ENCODE measurements at regions not wholly inside any gene's neighbourhood (a gene's known extent, or its start where the extent isn't known, plus 50 kb on each side); places are given as distances from the start of the nearest gene placed in this dataset.

DNA sequence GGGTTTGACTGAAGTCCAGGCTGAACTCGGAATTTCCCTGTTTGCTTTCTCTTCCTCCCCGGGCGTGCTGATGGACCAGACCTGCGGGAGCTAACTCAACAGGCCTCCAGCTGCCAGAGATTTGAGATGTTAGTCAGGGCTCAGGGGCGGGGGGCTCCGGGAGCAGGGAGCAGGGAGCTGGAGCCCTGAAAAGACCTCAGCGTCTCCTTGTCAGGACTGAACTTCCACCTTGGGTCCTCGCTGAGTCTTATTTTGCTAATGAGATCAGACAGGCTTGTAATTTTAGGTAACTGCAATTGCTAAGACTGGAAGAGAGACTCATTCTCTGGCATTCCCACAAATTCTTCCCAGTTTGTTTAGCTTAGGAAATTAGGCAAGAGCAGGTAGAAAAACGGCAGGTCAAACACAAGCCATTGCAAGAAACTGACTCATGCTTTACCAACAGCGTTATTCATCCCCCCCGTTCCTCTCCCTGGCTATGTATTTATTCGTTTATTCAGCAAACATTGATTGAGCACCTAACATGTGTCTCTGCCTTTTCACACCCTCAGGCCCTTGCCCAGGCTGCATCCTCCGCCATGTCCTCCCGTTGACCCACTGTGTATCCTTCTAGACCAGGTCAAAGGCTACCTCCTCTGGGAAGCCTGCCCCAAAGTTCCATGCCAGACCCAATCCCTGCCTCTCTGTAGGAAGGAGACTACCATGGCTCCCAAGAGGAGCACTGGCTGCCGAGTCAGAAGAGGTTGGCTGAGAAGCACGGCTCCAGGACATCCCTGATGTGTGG is 80.4 kb upstream of the DIO3 start:
- no peak overlapping the region for H3K4me3 ChIP-seq (ENCODE audit: low read depth, low read length)
- no peak for DNase-seq (ENCODE audit: low read depth)

DNA sequence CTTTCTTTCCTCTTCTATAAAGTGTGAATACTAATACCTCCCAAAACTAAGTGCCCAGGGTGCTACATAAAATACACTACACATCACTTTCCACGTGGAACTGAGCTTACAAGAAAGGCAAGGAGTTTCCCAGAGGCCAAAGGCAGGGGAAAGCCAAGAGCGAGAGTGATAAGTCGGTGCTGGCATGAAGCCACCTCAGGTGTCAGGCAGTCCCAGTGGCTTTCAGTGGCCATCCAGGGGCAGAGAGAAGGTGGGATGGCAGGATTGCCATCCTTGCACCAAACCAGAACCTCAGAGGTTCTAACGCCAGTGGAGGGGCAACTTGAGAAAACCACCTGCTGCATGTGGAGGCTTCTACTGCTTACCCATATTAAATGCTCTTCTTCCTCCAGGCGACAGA is 79.7 kb upstream of the DIO3 start:
- H3K4me3 ChIP-seq (ENCODE audit: low read depth, low read length): no peak overlapping the region
- no peak for DNase-seq (ENCODE audit: low read depth)

DNA sequence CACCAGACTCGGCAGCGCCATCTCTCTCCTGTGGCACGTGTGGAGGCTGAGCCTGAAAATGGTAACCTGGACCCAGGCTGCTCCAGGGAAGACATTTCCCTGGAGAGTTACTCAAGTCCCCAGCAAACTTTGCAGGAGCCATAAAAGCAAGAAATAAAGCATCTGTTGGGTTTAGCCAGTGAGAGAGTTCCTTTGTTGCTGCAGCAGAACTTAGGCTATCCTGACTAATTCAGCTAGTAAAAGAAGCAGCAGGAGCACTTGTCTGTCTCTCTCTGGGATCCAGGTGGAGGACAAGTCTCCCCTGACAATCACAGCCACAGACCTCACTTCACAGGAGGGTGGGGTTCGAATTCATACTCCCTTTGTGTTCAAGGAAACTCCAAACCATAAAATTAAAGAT is 79.2 kb upstream of the DIO3 start:
- no peak for DNase-seq (ENCODE audit: low read depth)
- H3K4me3 ChIP-seq (ENCODE audit: low read depth, low read length): no peak overlapping the region

DNA sequence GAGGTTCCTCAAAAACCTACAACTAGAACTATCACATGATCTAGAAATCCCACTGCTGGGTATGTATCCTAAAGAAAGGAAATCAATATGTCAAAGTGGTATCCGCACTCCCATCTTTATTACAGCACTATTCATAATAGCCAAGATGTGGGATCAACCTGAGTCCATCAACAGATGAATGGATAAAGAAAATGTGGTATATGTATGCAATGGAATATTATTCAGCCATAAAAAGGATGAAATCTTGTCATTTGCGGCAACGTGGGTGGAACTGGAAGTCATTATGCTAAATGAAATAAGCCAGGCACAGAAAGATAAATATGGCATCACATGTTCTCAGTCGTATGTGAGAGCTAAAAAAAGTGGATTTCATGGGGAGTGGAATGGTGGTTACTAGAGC is 77.5 kb upstream of the DIO3 start:
- no peak for DNase-seq (ENCODE audit: low read depth)
- H3K4me3 ChIP-seq (ENCODE audit: low read depth, low read length): no peak overlapping the region

DNA sequence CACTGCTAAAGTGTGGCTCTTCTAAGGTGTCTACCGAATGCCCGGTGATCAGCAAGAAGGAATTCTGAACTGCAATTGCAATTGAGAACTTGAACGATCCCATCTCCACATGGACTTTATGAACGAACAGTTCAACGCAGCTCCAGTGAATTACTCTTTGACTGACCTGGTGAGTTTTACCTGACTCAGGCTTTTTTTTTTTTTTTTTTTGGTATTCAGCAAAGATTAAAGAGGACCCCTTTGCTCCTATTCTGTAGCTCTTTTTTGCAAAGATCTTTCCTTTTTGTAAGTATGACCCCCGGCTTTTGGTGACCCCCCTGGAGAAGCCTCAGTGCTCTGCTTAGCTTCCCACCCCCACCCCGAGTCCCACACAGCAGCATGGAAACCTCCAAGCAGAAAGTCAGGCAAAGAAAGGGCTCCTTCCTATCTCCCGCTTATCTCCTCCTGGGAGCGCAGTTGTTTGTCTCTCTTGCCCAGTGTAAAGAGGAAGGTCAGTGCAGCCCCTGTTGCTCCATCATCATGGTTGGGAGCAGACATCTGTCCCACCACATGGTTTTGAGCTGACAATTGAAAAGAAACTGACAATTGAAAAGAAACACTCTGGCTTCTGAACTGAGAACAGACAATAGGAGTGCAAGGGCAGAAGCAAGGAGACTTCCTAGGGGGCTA is 72.1 kb upstream of the DIO3 start:
- H3K4me3 ChIP-seq (ENCODE audit: low read depth, low read length): no peak overlapping the region
- no peak for DNase-seq (ENCODE audit: low read depth)

DNA sequence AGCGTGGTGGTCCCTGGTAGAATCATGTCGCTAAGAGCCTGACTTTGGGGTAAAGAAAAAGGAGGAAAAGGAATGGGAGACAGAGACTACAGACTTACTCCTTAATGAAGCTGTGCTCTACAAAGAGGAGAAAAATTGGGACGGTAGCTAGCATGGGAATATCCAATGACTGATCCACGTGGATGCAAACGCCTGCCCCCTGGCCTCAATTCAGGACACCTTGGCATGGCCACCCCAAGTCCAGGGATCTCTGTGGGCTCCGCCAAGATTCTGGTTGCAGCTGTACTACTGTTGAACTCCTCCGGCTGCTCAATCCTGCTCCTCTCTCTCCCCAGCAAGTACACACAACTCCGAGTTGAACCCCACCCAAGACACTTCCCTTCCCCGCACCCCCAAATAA is 70.5 kb upstream of the DIO3 start:
- no peak overlapping the region for H3K4me3 ChIP-seq (ENCODE audit: low read depth, low read length)
- DNase-seq (ENCODE audit: low read depth): no peak

DNA sequence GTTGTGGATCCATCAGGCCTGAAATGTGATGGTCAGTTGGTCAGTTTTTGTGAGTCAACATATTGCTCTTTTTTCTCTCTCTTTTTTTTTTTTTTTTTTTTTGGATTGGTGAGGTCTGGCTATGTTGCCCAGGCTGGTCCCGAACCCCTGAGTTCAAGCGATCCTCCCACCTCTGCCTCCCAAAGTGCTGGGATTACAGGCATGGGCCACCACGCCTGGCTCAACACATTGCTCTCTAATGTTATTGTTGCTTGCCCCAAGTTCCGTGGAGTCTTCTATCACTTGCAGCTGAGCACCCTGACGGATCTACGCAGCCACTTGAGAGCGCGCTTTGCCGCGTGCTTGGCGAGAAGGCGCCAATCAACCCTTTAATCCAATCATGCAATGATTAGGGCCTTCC is 69.5 kb upstream of the DIO3 start:
- DNase-seq (ENCODE audit: low read depth): no peak
- H3K4me3 ChIP-seq (ENCODE audit: low read depth, low read length): no peak overlapping the region

DNA sequence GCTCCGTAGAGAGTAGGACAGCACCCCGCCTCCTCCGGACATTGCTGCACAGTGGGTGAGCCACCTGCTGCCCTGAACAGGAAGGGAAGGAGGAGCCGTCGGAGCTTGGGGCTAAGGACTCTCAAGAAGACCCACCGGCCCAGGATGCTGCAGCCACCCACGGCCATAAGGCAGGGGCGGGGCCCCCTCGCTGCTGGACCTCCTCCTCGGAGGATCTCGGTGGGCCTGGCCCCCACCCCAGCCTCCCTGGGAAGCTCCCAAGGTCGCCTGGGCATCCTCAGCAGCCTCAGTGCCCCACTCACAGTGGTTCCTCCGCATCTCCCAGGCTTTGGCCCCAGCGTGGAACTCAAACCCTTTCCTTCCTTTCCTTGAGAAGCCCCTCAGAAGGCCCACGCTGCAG is 68.6 kb upstream of the DIO3 start:
- no peak overlapping the region for H3K4me3 ChIP-seq (ENCODE audit: low read depth, low read length)
- no peak for DNase-seq (ENCODE audit: low read depth)

DNA sequence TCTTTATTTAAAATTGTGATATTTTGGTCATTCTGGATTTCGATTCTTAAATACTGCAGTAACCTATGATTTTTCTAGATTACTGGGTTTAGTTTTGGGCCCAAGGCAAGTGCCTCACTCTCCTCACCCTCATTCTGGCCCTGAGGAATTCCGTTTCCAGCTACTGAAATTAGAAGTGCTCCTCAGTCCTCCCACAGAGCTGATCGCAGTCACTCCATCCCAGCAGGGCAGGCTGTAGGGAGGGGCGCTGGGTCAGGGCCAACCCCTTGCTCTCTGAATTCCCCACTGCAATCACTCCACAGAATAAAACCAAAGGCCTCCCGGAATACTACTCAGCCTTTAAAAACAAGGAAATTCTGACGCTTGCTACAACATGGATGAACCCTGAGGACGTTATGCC is 66.5 kb upstream of the DIO3 start:
- no peak overlapping the region for H3K4me3 ChIP-seq (ENCODE audit: low read depth, low read length)
- DNase-seq (ENCODE audit: low read depth): no peak

DNA sequence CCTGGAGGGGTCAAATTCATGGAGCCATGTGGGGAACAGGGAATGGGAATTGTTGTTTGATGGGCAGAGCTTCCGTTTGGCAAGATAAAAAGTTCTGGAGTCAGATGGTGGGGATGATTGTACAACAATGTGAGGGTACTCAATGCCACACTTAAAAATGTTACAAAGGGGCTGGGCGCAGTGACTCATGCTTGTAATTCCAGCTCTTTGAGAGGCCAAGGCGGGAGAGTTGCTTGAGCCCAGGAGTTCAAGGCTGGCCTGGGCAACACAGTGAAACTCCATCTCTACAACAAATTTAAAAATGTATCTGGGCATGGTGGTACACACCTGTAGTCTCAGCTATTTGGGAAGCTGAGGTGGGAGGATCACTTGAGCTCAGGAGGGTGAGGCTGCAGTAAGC is 66.0 kb upstream of the DIO3 start:
- DNase-seq (ENCODE audit: low read depth): no peak
- no peak overlapping the region for H3K4me3 ChIP-seq (ENCODE audit: low read depth, low read length)

DNA sequence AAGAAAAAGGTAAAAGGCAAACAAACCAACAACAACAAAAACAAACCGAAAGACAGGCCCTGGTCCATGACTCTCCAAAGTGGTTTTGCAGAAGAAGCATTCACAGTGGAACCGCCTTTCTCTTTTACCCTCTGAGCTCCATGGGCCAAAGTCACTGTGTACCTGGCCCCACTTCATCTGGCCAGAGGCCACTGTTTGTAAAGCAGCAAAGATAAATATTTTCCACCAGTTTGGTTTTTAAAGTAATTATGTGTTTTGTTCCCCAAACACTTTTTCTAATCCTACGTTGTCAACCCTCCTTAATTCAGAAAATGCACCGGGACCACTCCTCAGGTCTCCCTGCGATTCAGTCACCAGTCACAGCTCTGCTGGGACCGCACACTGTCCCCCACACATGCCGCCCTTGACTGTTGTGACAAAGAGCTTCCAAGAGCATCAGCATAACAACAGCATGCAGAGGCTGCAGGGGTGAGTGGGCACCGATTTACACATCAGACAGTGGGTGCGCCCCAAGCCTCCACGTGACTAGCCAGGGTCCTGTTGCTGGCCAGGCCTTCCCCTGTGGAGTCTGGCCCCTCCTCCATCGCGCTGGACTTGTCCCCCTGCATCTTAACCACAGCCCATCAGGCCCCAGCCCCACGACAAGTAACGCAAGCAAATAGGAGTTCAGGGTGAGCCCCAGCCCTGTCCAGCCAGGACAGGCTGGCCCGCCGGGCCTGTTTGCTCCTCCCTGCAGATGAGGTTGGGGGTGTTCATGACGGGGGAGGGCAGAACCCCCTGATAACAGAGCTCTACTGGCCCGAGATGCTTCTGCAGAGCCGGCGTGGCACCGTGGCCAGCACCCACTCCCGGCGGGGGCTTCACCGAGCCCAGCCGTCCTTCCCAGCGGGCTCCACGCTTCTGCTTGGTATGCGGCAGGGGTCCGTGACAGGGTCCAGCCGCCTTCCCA is 65.2 kb upstream of the DIO3 start:
- no peak for DNase-seq (ENCODE audit: low read depth)
- no peak overlapping the region for H3K4me3 ChIP-seq (ENCODE audit: low read depth, low read length)

DNA sequence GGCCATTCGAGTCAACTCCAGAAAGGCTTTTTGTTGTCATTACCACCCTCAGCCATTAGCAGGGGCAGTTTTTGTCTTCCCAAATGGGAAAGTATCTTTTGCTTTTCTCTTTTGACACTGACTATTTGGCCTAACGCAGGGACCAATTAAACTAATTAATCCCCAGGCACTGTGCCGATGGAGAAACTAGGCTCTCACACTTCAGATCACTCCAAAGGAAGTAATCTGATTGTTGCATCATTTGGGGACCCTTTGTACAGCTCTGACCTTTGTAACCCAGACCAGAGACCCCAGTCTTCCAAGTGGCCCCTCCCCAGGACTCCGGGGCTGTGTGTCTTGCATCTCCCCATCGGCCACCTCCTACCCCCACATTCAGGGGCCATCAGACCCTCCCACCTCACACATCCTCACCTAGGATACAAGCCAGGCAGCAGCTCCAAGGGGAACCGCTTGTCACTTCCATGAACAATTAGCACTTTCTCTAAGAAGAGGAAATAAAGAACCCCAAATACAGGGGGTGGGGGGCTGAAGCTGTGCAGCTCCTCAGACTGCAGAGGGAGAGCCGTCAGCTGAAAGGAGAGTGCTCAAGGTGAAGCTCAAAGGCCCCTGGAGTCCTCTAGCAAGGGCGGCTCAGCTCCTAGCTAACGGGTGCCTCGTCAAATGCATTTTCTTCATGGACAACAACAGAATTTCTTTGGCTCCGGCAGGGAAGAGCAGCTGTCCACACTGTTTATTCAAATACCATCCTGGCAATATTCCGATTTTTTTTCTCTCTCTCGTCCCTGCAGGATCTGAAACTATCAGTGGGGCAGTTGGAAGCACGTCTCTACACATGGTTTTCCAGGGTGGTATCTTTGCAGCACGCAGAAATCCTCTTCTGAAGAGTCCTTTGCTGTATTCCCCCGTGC is 64.3 kb upstream of the DIO3 start:
- H3K4me3 ChIP-seq (ENCODE audit: low read depth, low read length): no peak overlapping the region
- DNase-seq (ENCODE audit: low read depth): no peak

DNA sequence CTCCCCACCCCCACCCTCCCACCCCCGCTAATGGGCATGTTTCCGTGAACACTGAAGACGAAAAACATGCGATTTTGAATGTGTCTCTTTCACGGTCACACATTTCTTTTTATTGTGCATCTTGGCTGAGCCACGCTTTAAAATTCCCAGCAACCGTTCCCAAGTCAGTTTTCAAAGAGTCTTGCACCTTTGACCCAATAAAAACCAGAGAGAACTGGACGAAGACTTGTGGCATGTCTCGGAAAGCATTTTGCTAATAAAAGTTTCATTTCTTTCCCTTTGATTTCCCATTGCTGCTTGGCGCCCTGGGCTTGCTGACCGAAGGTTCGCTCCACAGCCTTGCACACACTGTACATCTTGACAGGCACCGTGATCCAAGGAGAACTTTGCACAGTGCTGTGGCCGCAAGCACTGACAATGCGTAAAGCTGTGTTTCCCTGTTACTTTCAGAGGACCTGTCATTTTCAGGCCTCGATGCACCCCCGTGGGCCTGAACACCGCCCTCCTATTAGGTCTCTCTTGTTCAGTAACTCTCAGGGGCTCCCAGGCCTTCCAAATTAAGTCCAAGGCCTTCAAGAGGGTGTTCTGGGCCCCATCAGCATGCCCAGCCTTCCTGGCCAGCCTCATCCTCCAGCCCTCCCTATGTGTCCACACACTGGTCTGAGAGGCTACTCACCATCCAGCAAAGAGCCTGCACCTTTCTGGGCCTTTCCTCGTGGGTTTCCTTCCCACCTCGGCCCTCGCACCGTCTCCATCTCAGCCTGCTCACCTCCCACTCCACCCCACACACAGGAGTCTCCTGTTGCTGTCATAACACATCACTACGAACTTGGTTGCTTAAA is 63.4 kb upstream of the DIO3 start:
- DNase-seq (ENCODE audit: low read depth): no peak
- H3K4me3 ChIP-seq (ENCODE audit: low read depth, low read length): no peak overlapping the region

DNA sequence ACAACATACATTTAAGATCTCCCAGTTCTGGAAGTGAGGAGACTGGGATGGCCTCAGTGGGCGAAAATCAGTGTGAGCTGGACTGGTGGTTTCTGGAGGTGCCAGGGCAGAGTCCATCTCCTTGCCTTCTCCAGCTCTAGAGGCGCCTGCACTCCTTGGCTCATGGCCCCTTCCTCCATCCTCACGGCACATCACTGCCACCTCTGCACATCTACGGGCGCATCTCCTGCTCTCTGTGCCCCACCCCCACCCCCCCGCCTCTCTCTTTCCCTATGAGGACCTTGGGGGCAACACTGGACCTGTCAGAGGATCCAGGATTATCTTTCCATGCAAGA is 62.8 kb upstream of the DIO3 start:
- no peak for DNase-seq (ENCODE audit: low read depth)
- no peak overlapping the region for H3K4me3 ChIP-seq (ENCODE audit: low read depth, low read length)

DNA sequence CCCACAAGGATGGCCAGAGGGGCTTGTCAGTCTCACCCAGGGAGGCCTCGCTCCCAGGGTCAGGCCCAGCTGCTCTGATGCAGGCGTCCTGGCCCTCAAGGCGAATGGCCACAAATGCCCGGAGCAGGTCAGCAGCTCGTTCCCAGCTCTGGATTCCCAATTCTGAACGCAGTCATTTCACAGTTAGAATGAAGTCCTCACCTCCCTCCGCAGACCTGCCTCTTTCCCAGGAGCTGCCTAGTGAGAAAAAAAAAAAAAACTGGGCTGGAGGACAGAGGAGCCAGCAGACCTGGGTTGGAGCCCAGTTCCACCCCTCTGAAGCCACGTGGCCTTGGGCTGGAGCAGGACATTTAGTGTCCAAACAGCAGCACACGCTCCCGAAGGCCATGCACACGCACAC is 62.2 kb upstream of the DIO3 start:
- no peak for DNase-seq (ENCODE audit: low read depth)

DNA sequence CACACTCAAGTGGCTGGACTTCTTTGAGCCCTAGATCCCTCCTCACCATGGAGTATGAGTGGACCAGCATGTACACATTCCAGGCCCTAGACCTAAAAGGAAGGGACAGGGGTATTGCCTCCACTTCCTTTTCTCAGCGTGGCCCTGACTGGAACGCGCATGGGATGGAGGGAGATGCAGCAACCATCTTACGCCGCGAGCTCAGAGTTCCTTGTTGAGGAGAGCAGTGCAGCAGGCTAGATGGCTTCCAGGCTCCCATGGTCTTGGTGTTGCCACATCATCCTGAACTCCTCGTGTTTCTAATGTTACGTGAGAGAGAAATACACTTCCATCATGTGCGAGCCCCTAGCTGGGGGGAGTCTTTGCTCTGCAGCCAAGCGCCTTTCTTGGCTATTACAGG is 61.8 kb upstream of the DIO3 start:
- no peak overlapping the region for H3K4me3 ChIP-seq (ENCODE audit: low read depth, low read length)
- DNase-seq (ENCODE audit: low read depth): no peak

More for the DNA sequence above, 62.2 kb upstream of the DIO3 start:
- H3K4me3 ChIP-seq (ENCODE audit: low read depth, low read length): no peak overlapping the region

DNA sequence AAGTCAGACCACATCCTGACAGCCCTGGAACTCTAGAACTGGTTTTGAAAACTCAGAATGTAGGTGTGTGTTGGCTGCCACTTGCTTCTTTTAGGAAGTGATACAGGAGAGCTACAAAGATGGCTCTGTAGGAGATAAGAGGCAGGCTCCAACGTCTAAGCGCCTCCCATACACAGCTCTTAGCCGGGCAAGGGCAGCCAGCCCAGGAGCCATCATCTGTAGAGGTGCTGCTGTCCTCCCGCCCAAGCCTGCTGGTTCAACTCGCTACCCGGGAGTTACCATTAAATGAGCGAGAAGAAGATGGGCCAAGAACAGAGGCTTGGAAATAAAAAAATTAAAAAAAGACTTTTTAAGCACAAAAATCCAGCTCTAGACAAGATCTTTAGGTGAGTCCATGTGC is 61.2 kb upstream of the DIO3 start:
- H3K4me3 ChIP-seq (ENCODE audit: low read depth, low read length): no peak overlapping the region
- no peak for DNase-seq (ENCODE audit: low read depth)

DNA sequence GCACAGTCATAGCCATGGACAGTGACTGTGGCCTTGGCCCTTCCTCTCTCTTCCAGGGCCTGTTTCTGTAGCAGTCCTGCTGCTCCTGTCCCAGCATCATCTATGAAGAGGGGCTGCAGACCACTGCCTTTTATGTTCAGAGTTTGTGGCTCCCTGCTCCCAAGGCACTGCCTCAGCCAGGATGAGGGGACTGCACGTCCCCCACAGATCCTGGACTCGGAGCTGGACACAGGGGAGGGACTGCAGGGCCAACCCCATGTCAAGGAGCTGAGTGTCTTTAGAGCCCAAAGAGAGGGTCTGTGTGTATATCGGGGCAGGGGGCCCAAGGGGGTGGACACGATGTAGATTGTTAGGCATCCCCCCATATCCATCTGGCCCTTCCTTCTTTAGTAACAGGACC is 60.6 kb upstream of the DIO3 start:
- H3K4me3 ChIP-seq (ENCODE audit: low read depth, low read length): no peak overlapping the region
- no peak for DNase-seq (ENCODE audit: low read depth)

DNA sequence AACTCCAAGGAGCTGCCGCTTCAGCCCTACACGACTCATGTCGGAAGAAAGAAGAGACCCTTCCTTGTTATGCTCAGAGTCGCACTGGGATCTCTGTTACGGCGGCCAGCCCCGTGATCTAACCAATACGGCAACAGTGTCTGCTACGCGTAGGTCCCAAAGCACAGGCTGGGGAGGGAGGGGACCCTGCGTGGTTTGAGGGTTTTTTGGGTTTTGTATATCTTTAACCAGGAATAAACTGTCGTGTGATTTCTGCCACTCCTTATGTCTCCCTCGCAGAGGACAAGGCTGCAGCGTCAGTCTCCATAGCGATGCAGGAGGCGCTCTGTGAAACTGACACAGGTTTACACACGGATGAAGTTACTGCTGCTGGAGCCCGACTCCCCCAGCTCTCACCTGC is 60.0 kb upstream of the DIO3 start:
- no peak for DNase-seq (ENCODE audit: low read depth)
- no peak overlapping the region for H3K4me3 ChIP-seq (ENCODE audit: low read depth, low read length)

Data from skeletal muscle cell (primary cell).